ENCODE measurements at regions not wholly inside any gene's neighbourhood (a gene's known extent, or its start where the extent isn't known, plus 50 kb on each side); places are given as distances from the start of the nearest gene placed in this dataset.
A peak's percentile ranks its signal among the peaks of the same experiment; 100 is the strongest.

DNA sequence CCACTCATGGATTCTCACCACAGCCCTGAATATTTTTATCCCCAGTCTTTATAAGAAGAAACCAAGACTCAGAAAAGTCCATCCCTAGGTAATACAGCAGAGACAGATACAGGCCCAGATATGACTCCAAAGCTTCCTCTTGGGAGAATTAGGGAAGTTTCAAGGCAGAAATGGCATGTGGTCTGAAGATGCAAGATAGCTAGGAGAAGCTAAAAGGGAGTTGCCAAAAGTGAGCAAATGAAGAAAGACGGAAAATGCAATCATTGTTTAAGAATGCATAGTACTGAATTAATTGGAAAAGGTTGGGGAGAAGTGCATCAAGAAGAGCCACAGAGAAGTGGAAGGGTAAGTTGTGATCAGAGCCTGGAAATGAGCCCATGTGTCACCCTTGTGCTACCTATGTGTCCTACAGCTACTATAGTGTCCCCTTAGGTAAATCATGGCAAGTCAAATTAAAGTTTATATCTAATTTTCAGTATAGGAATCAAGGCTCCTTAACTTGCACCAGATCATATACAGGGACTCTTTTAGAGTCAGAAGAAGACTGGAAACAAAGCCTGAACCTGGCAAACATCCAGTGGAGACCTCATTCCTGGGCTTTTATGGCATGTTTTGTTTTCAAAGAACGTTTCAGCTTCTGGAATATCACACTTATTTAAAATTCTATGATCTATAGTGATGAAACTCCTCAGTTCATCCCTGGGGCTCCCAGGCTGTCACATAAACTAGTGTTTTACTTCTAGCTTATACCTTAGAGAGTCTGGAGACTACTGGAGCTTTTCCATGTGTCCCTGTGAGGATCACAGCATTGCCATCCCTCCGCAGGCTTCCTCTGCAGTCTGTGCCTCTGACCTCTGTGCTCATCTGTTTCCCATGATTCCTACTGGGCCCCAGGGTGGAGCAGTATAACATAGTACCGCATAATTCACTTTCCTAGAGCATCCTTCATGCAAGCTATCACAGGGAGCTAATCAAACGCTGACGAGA lies 189.0 kb upstream of the CDKN3 start:
- no peak for DNase-seq (ENCODE audit: low spot score)

DNA sequence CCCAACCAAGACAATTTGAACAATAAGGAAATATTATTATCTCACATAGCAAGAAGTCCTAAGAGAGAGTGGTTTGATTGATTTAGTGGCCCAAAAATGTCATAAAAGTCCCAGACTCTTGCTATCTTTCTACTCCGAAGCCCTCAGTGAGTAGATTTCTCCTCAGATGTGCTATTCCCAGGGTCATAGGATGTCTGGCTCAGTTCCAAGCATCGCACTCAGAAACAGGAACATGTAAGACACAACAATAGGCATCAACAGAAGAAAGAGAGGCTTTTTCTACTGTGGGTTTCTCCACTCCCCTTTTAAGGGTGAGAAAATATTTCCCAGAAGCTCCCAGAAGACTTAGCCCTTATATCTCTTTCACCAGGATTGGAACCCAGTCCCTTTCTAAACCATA lies 188.1 kb upstream of the CDKN3 start:
- DNase-seq (ENCODE audit: low spot score), result no peak

DNA sequence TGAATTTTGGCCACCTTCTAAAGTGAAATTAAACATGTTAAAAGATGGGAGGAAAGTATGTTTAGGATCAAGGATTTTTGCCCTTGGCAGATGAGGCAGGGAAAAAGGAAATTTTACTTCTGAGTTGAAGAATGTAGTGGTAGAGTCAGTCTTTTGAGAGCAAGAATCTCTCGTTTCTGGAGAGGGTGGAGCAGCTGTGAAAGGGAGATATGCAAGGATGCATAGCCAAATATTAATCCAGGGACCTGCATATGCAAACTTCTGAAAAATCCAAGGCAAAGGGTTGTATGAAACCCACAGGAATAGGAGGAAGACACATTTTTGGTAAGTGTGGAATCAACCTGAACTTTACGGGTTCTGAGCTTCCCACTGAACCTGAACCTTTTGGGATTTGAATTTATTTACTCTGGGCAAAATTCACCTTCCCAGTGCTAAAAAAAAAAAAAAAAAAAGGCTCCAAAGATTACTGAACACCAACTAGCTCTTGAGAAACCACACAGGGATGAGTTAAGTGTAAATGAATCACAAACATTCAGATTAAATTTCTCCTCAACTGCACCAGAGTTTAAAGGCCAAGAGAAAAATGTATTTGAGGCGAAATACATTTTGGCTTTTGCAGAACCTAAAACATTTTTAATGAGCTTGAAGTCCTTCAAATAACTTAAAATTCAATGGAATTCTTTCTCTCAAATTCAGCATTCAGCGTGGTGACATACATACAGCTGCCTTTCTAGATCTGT lies 187.1 kb upstream of the CDKN3 start:
- no peak for DNase-seq (ENCODE audit: low spot score)

DNA sequence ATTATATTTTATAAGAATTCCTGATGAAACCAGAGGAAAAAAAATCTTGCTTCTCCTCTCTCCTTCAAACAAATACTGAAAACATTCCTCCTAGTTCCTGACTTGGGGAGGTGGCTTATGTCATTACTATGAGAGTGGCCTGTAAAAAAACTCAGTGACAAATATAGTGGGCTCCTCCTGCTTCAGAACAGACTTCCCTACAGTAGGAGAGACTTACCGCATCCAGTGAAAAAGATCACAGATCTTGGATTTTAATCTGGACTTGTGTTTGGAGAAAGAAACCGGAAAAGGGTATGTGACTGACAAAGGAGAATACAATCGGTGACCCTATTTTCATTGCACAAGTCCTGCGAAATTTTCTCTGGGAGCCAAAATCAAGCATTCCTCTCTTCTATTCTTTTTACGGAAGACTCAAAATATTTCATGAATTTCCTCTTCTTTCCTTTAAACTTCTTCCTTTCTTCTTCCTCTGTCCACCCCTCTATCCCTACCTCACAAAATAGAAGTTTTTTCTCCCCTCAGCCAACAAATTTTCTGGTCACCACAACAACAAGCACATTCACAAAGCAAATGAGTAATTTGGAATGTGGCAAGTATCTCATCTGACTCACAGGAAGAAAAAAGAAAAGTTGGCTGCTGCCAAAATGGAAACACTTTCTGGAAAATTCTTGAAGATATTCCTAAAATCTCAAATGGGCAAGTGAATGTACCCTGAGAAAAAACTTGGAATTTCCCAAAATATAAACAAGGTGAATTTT lies 185.1 kb upstream of the CDKN3 start:
- no peak for DNase-seq (ENCODE audit: low spot score)

GRCh38 chr14:54213536-54213935 lies 183.3 kb upstream of the CDKN3 start:
- DNase-seq (ENCODE audit: low spot score), result no peak

- DNase-seq (ENCODE audit: low spot score), result no peak
Observed at GRCh38 chr14:54216827-54217226, 180.0 kb upstream of the CDKN3 start.

GRCh38 chr14:54219261-54220070 lies 177.3 kb upstream of the CDKN3 start:
- no peak for DNase-seq (ENCODE audit: low spot score)

DNA sequence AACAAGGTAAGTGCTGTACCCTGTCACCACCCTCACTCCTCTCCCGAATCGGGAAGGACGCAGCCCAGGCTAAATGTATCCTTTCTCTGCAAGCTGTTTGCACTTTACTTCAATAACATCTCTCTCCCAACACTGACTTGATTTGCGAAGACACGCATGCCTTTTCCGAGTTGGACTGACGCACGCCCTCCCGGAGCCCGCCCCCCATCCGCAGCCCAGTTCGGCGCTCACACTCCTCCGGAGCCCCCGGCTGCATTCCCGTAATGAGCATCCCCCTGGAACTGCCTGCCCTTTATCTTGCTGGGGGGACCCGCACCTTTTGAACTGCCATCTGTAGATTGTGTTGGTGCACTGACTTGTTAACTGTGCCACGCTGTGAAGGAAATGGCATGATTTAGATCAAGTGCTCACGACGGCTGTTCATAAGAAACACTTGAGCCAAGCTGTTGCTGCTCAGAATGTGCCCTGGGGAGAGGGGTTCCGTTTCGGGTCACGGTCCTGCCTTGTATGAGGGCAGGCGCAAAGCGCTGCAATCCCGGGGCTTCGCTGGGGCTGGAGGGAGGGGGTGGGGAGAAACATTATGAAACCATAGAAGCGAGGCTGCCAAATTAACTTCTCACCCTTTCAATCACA lies 176.6 kb upstream of the CDKN3 start:
- no peak for DNase-seq (ENCODE audit: low spot score)

DNA sequence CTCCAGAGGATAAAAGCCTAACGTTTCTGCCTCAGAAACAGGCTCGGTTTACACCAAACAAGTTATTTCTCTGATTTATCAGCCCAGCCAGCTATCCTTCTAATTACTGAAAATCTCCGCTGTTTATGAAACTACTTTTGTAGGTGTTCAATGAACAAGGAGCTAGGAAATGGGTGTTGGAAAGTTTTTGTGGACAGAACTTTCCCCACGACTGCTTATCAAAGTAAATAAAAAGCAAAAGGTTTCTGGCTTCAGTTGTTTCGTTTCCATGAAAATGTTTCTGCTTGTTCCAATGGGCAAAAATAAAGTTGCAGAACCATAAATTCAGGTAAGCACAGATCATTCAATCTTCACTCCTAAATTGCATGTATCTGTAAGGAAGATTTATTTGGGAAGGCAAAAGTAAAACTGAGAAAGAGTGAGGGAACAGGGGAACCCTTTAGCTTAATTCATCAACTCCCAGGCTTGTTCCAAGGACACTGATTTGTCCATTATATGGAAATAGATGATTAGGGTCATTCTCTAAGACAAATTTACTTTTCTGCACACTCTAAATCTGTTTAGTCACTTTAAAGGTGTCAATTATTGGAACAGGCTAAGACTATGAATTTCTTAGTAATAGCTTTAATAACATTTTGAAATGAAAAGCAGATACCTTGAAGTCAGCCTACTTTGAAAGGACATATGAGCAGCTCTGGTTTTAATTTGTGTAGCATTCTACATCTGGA lies 175.9 kb upstream of the CDKN3 start:
- DNase-seq (ENCODE audit: low spot score), result no peak

DNA sequence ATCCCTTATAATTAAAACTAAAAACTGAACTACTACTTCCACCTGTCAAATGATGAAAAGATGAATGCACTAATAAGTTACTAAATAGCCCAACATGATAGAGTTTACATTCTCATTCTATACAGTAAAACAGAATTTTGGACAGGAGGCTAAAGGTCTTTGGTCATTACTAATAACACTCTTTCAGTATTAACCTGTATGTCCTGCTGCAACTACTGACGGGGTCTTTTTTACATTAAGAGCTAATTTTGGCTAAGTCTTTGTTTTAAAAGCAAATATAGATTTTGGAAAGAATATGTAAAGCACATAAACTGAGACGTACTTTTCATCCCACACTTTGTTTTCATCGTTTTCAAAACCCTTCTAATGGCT lies 175.4 kb upstream of the CDKN3 start:
- no peak for DNase-seq (ENCODE audit: low spot score)

DNA sequence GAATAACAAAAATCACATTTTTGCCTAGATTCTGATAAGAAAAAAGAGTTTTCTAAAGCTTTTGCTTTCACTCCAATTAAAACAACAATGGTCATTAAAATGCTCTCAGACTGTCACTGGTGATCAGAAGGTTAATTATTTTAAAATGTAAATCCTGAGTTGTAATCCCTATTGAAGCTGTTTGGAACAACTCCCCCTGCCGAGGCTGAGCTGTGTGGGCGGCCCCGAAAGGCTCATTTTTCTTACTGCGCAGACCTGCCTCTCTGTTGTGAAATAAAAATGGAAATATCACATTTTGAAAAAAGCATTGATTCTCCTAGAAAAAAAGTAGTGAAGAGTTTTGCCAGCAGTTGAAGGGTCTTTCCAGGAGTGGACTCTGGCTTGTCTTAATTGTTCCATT lies 174.8 kb upstream of the CDKN3 start:
- DNase-seq (ENCODE audit: low spot score), result no peak

- DNase-seq (ENCODE audit: low spot score), result no peak
Observed at GRCh38 chr14:54223831-54224402, 172.9 kb upstream of the CDKN3 start.

GRCh38 chr14:54225457-54226060 lies 171.2 kb upstream of the CDKN3 start:
- DNase-seq (ENCODE audit: low spot score), result peak; percentile 86

- no peak for DNase-seq (ENCODE audit: low spot score)
Observed at GRCh38 chr14:54226103-54226502, 170.7 kb upstream of the CDKN3 start.

GRCh38 chr14:54226558-54226957 lies 170.2 kb upstream of the CDKN3 start:
- no peak for DNase-seq (ENCODE audit: low spot score)

DNA sequence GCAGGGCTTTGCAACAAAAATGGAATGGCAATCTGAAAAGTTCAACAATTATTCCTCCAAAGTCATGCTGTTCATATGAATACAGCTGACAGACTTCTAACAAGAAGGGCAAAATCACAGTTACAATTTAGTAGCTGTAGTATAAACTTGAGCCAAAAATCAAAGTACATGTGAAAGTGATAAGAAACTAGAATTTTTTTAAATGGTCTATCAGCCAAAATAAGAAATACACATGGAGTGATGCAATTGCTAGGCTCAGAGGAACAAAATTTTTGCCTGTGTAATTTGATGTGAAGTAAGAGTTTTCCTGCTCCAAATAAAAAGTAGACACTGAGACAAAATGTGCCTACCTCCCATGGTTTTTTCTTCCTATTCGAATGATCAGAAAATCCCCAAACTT lies 167.7 kb upstream of the CDKN3 start:
- DNase-seq (ENCODE audit: low spot score), result no peak

DNA sequence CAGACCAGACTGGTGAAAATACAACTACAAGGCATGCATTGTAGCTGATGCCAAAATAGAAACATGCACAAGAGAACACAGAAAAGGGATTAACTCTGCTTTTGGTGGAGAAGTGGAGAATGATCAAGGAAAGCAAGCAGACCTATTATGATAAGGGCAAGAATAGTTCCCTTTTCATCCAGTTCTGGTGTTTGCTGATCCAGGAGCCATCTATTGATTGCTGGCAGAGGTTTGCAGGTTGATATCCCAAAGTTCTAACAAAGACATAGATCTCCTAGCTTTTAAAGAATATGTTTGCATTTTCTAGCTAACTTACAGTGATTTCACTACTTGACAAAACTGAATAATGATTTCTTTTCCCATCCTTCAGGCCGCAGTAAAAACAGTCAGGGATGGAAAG lies 166.2 kb upstream of the CDKN3 start:
- DNase-seq (ENCODE audit: low spot score), result no peak

DNA sequence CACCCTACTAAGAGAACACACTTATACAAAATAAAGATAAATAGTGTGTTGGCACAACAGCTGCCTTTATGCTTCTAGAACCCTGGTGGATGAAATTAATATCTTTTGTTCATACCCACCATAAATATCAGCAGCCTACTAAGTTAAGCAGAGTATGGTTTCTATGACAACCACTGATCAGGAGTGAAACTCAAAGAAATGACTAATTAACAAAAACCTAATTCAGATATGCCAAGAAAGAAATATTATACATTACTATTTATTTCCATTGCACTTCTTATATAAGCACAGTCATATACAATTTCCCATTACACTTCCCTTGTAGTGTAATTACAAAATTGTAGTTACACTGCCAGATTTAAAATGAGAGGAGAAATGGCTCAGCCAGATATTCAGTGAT lies 164.1 kb upstream of the CDKN3 start:
- DNase-seq (ENCODE audit: low spot score), result no peak

DNA sequence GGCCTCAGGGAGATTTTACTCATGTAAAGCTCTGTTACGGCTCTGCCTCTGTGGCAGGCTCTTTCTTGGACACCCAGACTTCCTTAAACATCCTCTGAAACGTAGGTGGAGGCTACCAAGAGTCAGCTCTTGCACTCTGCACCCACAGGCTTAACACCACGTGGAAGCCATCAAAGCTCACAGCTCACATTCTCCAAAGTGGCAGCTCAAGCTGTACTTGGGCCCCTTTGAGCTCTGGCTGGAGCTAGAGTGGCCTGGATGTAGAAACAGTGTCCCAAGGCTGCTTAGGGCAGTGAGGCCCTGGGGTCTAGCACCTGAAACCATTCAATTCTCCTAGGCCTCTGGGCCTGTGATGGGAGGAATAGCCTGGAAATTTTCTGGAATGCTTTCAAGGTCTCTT lies 155.3 kb upstream of the CDKN3 start:
- DNase-seq (ENCODE audit: low spot score), result no peak

Measured in SK-N-DZ (cell line).